Raji (cell line): ENCODE measurements at regions not wholly inside any gene's neighbourhood (a gene's known extent, or its start where the extent isn't known, plus 50 kb on each side); places are given as distances from the start of the nearest gene placed in this dataset.

Source experiments
- POLR2A ChIP-seq: IDR thresholded peaks from 2 replicates; pipeline ENCODE4 v1.6.1; 2011; ENCODE audit warnings: low read depth, low read length, control low read depth; ENCODE audit not compliant: insufficient read depth

DNA sequence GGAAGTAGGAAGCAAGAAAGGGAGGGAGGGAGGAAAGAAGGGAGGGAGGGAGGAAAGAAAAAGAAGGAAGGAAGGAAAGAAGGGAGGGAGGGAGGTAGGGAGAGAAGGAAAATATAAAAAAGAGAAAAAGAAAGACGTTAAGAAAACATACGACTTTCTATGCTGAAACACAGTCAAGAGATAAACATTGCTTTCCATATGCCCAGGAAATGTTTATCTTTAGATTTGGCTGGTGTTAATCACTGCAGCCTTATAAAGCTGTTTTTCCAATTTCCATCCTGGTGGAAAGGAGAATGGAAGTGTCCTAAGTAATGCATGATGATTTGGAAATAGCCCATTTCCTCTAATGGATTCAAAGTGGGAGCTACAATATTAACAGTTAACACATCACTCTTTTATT is 524.3 kb downstream of the MTRR start:
- no peak for TF ChIP-seq POLR2A

DNA sequence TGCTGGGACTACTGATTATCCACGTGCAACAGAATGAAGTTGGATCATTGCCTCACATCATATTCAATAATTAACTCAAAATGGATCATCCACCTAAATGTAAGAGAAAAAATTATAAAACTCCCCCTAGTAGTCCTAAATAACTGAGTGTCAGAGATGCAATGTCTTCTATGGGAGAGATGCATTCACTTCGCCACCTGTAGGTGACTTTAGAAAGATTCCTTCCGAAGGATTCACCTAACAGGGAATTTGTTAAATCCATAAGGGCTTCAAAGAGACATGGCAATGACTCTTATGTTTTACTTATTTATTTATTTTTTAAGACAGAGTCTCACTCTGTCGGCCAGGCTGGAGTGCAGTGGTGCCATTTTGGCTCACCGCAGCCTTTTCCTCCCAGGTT is 526.0 kb downstream of the MTRR start:
- no peak for TF ChIP-seq POLR2A

DNA sequence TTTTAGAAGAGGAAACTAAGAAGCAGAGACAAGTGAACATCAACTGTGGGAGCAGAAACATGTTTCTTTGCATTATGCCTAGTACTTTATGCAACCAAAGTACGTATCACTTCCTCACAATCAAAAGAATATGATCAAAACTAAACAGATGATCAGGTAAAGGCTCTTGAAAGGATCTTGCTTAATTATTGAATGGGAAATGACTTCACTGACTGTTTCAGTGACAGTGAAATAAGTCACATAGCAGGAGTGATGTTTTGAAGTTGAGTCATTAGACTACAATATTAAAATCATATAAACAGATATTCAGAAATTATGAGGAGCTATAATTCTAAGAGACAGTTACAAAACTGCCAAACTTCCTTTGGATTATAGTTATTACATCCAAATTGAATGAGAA is 527.3 kb downstream of the MTRR start:
- TF ChIP-seq POLR2A: no peak

DNA sequence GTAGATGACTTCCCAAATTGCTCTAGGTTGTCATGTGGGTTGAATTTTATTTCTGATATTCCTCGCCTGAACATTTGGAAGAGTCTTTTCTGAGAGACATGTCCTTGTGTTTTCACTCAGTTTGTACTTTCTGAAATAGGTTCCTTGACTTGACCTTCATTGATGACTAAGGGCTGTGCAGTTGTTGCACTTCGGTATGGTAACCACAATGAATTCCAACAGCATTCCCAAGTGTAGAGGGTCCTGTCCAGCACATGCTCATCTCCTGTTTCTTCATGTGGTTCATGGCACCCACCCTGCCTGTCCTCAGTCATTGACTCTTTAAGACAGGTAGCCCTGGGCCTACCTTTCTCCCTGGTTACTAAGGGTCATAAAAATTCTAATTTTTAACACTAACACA is 527.8 kb downstream of the MTRR start:
- no peak for TF ChIP-seq POLR2A

DNA sequence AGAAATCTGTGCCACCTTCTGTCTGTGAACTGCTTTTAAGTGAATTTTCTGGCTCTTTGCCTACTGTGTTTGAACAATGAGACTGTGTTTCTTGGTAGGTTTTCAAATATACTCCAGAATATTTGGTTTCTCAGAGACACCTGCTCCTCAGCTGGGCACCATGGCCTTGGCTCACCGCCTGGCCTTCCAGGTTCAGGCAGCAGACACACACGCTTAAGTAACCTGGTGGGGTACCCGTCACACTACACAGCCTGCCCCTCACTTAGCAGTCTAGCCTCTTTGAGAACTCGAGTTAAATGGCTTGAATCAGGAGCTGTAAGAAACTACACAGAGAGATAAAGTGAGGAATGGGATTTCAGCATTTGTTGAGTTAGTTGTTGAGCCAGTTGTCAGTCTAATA is 530.5 kb downstream of the MTRR start:
- TF ChIP-seq POLR2A: no peak

DNA sequence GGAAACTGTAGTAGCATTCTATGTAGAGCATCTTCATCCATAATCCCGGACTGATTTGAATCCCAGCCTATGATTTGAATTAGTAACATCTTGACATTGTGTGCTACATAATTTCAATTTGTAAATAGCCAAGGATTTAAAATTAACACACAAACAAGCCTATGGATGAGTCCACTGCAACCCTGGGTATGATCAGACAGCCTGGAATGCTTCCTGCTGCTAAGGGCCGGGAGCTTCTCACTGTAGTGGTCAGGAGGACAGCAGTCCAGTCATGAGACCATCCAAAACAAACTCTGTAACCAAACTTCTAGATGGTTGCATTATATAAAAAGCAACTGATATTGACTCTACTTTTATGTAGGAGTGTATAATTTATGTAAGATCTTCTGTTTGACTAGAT is 539.3 kb downstream of the MTRR start:
- no peak for TF ChIP-seq POLR2A

DNA sequence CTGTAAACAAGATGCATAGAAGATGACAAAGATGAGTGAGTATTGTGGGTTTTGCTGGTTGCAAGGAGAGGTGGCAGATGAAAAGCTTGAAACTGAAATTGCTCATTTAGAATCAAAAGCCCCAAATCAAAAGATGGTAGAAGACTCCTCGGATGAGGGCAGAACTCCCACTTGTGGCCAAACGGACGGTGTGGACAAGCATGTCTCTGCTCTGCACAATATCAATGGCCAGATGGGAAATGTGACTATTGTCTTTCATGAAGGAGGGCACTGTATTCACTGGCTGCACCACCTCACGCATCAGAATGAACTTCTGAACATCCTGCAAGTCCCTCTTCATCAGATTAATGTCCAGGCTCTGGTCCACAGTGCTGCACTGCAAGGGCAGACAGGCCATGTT is 541.7 kb downstream of the MTRR start:
- TF ChIP-seq POLR2A: no peak

DNA sequence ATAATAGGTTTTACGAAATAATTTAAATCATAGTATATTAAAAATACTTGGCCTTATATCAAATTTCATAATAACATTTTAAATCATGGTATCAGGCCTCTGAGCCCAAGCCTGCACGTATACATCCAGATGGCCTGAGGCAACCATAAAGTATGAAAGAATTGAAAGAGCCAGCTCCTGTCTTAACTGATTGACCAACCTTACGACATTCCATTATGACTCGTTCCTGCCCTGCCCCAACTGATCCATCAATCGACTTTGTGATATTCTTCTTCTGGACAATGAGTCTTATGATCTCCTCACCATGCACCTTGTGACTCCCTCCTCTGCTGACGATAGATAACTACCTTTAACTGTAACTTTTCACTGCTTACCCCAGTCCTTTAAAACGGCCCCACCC is 545.0 kb downstream of the MTRR start:
- no peak for TF ChIP-seq POLR2A

DNA sequence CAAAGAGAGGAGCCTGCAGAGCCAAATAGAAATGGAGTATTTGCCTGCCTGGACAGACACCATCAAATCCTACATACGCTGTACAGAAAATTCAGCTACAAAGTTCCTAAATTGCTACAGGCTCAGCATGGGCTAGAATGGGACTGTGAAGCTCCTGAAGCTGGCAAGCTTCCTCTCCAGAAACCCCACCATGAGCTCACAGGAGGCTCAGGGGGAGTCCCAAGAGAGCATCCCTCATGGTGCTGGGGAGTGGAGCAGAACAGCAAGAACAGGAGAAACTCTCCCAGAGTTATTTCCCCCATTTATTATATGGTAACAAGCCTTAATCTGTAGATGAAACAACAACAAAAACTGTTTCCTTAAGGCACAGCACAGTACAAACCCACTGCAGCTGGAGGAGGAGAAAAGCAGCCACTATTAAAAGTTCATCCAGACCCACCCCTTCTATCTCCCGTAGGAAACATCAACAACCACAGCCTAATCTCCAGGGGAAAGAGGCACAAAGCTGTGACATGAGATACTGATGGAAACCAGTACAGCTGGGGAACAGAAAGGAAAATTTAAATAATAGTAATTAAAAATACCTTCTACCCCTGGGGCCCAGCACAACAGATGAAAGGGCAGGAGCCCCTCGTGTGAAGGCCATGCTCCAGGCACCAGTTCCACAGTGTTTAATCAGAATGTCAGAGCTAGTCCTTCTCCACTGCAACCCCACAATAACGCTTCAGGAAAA is 548.5 kb downstream of the MTRR start:
- no peak for TF ChIP-seq POLR2A

DNA sequence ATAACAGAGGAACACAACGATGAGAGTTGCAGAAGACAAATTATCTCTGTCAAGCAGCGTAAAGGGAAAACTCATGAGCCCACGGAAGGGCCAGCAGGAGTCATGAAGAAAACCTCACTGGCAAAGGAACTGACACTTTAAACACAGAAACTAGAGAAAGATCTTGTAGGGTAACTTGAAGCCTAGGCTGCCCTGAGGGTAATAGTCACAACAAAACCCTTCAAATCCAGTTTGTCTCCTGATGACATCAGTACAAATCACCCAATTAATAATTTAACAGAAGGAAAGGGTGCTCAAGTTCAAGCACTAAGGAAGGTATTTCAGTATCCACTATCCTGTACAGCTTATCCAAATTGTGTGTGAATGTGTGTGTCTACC is 549.1 kb downstream of the MTRR start:
- TF ChIP-seq POLR2A: no peak

DNA sequence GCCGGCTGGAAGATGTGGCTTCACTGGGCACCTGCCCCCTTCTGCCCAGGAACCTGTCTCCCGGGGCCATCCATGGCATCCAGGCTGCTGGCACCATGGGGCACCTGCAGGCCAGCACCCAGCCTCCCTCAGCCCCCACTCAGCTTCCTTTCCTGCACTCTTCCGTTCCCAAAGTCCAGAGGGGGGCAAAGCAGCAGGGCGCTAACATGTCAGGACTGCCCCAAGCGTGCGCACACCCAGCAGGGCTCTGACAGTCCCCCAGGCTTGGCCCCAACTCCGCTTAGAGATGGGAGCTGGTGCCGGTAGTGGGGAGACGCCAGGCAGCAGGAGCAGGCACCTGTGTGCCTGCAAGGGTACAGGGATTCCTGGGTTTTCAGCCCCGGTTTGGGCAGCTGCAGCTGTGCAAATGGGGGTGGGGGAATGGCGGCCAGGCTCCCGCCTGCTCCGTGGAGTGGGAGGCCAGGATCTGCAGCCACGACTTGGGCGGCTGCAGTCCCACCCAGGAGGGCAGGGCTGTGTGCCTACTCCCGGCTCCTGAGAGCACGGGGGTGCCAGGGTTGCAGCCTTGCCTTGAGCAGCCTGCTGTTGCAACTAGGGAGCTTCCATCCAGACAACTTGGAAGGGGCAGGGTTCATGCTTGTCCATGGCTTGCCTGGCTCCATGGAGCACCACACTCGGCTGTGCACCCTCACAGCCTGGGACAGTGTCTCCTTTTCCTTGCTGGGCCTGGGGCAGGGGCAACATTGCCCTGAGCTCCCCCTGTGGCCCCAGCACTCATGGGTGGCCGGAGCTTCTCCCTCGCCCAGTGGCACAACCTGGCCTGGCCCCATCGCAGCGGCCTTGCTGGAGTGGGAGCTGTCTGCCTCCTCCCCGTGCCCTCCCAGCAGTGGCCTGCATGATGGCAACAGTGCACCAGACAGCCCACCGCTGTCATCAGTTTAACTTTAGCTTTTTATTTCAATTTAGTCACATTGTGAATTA is 561.1 kb downstream of the MTRR start:
- TF ChIP-seq POLR2A: no peak

DNA sequence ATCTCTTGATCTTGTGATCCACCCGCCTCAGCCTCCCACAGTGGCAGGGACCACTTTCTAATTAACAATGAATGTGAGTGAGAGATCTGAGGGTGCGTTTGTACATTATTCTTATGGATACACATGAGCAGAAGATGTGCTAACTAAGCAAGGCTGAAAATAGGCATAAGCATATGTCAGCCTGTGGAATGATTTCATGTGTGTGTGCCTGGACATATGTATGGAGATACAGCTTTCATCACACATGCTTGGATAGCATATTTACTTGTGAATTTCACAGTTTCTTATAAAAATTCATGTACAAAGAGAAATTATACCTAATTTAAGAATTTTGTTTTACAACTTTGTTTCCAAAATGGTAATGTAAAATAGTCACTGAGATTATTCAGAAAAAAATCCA is 565.6 kb downstream of the MTRR start:
- TF ChIP-seq POLR2A: no peak

DNA sequence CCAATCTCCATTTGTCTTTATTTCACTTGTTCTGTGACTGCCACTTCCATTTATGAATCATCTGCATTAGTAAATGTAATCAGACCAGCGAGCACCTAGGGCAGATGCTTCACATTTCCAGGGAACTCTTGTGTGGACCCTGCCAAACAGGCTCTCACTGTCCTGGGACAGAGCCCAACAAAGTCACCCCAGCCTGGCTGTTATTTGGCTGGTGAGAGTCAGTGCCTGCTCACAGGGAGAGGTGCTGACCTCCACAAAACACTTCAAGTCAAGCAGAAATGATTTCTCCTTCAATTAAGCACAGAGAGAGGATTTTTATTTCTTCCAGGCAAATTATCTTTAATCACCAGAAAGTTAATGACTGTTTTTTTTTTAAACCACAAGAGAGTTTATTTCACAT is 568.0 kb downstream of the MTRR start:
- no peak for TF ChIP-seq POLR2A

DNA sequence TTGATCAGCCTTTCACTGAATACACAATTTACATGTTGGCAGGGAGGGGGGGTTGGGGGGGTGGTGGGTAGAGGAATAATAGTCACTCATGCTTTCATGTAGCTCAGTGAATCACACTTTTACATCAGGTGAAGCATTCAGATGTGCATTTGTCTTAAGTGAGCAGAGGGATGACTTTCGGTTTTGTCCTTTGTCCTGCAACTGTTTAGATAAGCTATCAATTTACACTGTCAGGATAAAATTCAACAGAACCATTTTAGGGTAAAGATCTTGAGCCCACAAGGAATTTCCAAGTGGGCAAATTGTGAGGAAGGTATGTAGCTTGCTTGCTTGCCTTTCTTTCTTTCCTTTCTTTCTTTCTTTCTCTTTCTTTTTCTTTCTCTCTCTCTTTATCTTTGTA is 576.2 kb downstream of the MTRR start:
- TF ChIP-seq POLR2A: no peak

DNA sequence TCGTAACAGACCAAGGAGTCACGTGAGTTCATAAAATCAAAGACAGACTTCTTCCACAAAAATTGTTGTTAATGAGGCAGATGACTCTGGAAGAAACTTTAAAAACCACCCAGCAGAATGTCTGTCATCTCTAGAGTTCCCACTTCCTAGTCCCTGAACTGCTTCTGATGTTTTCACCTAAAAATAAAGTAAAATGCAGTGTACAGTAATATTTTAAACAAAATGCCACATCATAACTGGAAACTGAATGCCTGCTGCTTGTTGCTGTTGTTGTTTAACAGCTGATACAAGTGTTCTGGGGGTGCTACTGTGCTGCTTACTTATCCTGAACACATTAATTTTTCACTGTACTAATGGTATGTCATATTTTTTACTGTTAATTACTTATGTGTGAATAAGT is 577.2 kb downstream of the MTRR start:
- TF ChIP-seq POLR2A: no peak

DNA sequence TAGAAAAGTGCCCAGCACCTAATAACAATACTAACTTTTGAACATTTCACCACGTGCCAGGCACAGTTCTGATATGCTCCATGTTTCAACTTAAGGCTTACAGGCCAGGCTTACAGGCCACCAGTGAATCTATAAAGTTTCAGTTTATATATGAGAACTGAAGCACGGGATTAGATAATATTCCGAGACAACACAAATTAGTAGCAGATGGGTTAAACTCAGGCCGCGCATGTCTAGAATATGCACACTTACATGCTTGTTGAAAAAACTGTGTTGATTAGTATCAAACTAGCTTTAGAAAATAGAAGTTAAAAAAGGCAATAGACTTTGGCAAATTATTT is 587.9 kb downstream of the MTRR start:
- no peak for TF ChIP-seq POLR2A

DNA sequence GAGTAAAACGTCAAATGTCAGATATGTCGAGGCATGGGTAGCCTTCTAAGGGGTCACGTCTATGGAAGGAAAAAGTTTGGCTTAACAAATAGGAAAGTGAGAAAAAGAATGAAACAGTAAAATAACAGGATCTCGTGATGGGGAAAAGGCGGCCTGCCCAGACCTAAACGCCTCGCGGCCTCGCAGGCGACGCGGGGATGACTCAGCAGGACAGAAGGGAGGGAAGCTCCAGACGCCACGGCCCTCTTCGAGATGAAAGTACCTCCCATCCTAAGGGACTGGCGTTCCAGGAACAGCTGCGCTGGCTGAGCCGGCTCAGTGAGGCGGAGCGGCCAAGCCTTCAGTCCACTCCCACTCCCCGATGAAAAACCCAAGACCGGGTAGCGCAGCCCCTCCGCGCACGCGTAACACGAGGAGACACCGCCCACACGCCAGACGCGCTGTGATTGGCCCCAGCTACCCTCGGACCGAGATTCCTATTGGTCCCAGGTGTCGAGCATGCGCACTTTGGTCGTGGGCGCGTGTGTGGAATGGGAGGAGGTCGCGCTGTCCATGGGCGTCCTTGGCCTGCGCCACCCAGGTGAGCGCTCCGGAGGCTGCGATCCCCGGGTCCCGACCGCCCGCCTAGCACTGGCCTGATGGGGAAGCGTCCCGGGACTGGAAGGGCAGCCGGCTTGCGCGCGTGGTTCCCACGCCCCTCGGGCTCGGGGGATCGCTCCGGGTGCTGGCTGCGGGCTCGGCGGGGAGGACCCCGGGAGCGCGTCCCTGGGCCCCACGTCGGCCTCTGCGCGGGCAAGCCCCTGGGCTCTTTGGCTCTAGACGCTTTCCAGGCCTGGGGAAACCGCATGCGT is 588.5 kb downstream of the MTRR start:
- no peak for TF ChIP-seq POLR2A
